Mesenchymal stem cell (in vitro differentiated cells and primary cell): ENCODE measurements at regions not wholly inside any gene's neighbourhood (a gene's known extent, or its start where the extent isn't known, plus 50 kb on each side); places are given as distances from the start of the nearest gene placed in this dataset.

Experiments
- DNase-seq: peaks from one replicate; pipeline ENCODE4 v3.0.0-alpha.2; 2013
- H2AFZ ChIP-seq: one replicate; pipeline ENCODE4 v1.6.1; 2013; ENCODE audit warnings: low read depth, mild to moderate bottlenecking, control low read depth, inconsistent platforms, low read length, moderate library complexity
- H2AK5ac ChIP-seq: 2 replicates; pipeline ENCODE4 v1.6.1; 2013; ENCODE audit warnings: low read length, moderate library complexity, mild to moderate bottlenecking, inconsistent platforms; ENCODE audit not compliant: severe bottlenecking
- H2BK120ac ChIP-seq: one replicate; pipeline ENCODE4 v1.6.1; 2013; ENCODE audit warnings: low read depth, mild to moderate bottlenecking, inconsistent platforms, low read length, moderate library complexity
- H2BK12ac ChIP-seq, 2 experiments: one replicate each; pipeline ENCODE4 v1.6.1; 2013; ENCODE audit warnings: inconsistent platforms in 2 of 2, low read length in 2 of 2, mild to moderate bottlenecking in 2 of 2, moderate library complexity in 2 of 2, control low read depth in 1 of 2
- H2BK15ac ChIP-seq: one replicate; pipeline ENCODE4 v1.6.1; 2013; ENCODE audit warnings: mild to moderate bottlenecking, low read depth, inconsistent platforms; ENCODE audit not compliant: poor library complexity, severe bottlenecking
- H2BK5ac ChIP-seq: 2 replicates; pipeline ENCODE4 v1.6.1; 2013; ENCODE audit warnings: low read depth, mild to moderate bottlenecking, low read length, control low read depth, inconsistent platforms; ENCODE audit not compliant: poor library complexity, severe bottlenecking
- H3K14ac ChIP-seq, 2 experiments: one replicate each; pipeline ENCODE4 v1.6.1; 2013; ENCODE audit warnings: inconsistent platforms in 2 of 2, low read length in 2 of 2, control low read depth in 1 of 2, mild to moderate bottlenecking in 1 of 2, moderate library complexity in 1 of 2
- H3K18ac ChIP-seq, 2 experiments: one replicate each; pipeline ENCODE4 v1.6.1; 2013; ENCODE audit warnings: inconsistent platforms in 2 of 2, low read length in 2 of 2, control low read depth in 1 of 2, low read depth in 1 of 2, mild to moderate bottlenecking in 1 of 2
- H3K23ac ChIP-seq, 2 experiments: one replicate each; pipeline ENCODE4 v1.6.1; 2013; ENCODE audit warnings: inconsistent platforms in 2 of 2, low read length in 2 of 2, mild to moderate bottlenecking in 2 of 2, moderate library complexity in 2 of 2, control low read depth in 1 of 2
- H3K27ac ChIP-seq: 2 replicates; pipeline ENCODE4 v1.5.1; 2013; ENCODE audit warnings: mild to moderate bottlenecking, moderate library complexity, low read length, control low read depth, inconsistent platforms; ENCODE audit not compliant: poor library complexity, severe bottlenecking
- H3K27me3 ChIP-seq, 2 experiments: 2 replicates each; pipeline versions ENCODE4 v1.6.1 to v1.7.0; 2013; ENCODE audit warnings: low read length in 2 of 2, mild to moderate bottlenecking in 2 of 2, moderate library complexity in 2 of 2, control low read depth in 1 of 2, inconsistent platforms in 1 of 2; ENCODE audit not compliant: control insufficient read depth in 1 of 2, insufficient read depth in 1 of 2
- H3K36me3 ChIP-seq, 2 experiments: 2 replicates each; pipeline versions ENCODE4 v1.6.1 to v1.7.0; 2013; ENCODE audit warnings: low read length in 2 of 2, control low read depth in 1 of 2, inconsistent platforms in 1 of 2, low read depth in 1 of 2, mild to moderate bottlenecking in 1 of 2; ENCODE audit not compliant: insufficient read depth in 2 of 2, control insufficient read depth in 1 of 2
- H3K4ac ChIP-seq, 2 experiments: one replicate each; pipeline ENCODE4 v1.6.1; 2013; ENCODE audit warnings: inconsistent platforms in 2 of 2, low read length in 2 of 2, mild to moderate bottlenecking in 2 of 2, moderate library complexity in 2 of 2, control low read depth in 1 of 2, low read depth in 1 of 2
- H3K4me1 ChIP-seq: 2 replicates; pipeline ENCODE4 v1.6.1; 2013; ENCODE audit warnings: low read depth, low read length, control low read depth; ENCODE audit not compliant: control insufficient read depth, insufficient read depth
- H3K4me2 ChIP-seq: 2 replicates; pipeline ENCODE4 v1.6.1; 2013; ENCODE audit warnings: low read length, mild to moderate bottlenecking, inconsistent platforms; ENCODE audit not compliant: poor library complexity, severe bottlenecking
- H3K4me3 ChIP-seq, 2 experiments: 2 replicates each; pipeline versions ENCODE4 v1.5.1 to v1.7.0; 2013; ENCODE audit warnings: low read length in 2 of 2, mild to moderate bottlenecking in 2 of 2, control low read depth in 1 of 2, low read depth in 1 of 2; ENCODE audit not compliant: insufficient read depth in 1 of 2
- H3K79me1 ChIP-seq: replicated peaks from 2 replicates; pipeline ENCODE4 v1.6.1; 2013; ENCODE audit warnings: mild to moderate bottlenecking, control low read depth, low read length, inconsistent platforms; ENCODE audit not compliant: poor library complexity, severe bottlenecking
- H3K9ac ChIP-seq: 2 replicates; pipeline ENCODE4 v1.7.0; 2013; ENCODE audit warnings: mild to moderate bottlenecking, low read length, moderate library complexity
- H3K9me3 ChIP-seq: 2 replicates; pipeline ENCODE4 v1.7.0; 2013; ENCODE audit warnings: mild to moderate bottlenecking, low read length; ENCODE audit not compliant: control insufficient read depth
- H4K8ac ChIP-seq: one replicate; pipeline ENCODE4 v1.6.1; 2013; ENCODE audit warnings: inconsistent platforms, mild to moderate bottlenecking, low read length, moderate library complexity
- H4K91ac ChIP-seq: one replicate; pipeline ENCODE4 v1.6.1; 2013; ENCODE audit warnings: mild to moderate bottlenecking, low read length, inconsistent platforms
- WGBS: methylation state at CpG from one replicate; pipeline ENCODE4 v1.1.7; 2013; ENCODE audit warnings: mixed read lengths; 5-methylcytosine and 5-hydroxymethylcytosine counted together

GRCh38 chr12:33129500-33129899, 232.9 kb upstream of the PKP2 start:
- Histone ChIP-seq H3K4me3 (no peak overlapping the region), H3K27ac (no peak overlapping the region), H2BK5ac (no peak overlapping the region), H2BK15ac (no peak overlapping the region), H3K14ac (no peak overlapping the region), H2BK12ac (no peak overlapping the region), H2AK5ac (no peak overlapping the region), H3K79me1 (no peaks in the 10 kb centered on the region), H3K27me3 (no peaks in the 10 kb centered on the region), H3K23ac (no peak overlapping the region), H3K4ac (no peak overlapping the region), H2AFZ (no peak overlapping the region), H3K36me3 (no peaks in the 10 kb centered on the region), H2BK120ac (no peak overlapping the region), H3K4me1 (no peaks in the 10 kb centered on the region), H4K8ac (no peak overlapping the region), H3K9me3 (no peaks in the 10 kb centered on the region), H3K9ac (no peak overlapping the region), H3K18ac (no peak overlapping the region), H4K91ac (no peak overlapping the region), H3K4me2 (no peak overlapping the region)
- 90% methylated on average over 1 of the region's 1 CpG for WGBS
- no peak for DNase-seq

DNA sequence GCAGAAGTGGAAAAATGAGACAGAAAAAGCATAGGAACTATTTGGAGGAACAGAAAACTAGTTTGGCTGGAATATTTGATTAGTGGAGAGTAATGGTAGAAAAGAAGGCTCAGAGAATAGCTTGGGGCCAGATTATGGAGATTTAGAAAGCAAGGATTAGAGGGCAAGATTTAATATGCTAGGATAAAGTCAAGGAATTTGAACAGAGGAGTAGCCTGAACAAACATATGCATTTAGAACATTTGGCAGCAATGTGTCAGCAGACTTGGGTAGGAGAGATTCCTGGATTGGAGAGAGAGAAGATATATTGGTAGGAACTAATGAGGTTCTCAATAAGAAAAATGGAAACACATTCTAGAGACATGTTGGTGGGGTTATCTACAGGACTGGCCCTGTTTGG, 229.2 kb upstream of the PKP2 start:
- no peak overlapping the region for H4K91ac ChIP-seq
- no peak overlapping the region for H3K9ac ChIP-seq

DNA sequence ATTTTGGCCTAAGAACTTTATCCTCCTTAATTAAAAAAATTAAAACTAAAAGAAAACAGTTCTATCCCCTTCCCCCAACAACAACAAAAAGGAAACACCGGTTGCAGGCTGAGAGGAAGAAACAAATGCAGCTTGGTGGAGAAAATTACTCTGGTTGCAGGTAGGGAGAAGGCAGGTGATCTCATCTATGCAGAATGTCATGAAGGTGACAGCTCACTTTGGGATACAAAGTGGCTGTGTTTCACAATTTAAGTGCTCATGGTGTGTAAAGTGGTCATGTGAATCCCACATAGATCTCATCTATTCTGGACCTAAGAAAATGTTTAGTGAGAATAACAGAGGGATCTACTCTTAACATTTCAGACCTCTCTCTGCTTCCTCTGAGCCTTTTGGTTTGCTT, 219.7 kb upstream of the PKP2 start:
- no peak overlapping the region for H2AFZ ChIP-seq
- 20% methylated on average over 1 of the region's 1 CpG for WGBS
- no peak overlapping the region for H3K4ac ChIP-seq
- no peak overlapping the region for H3K4me2 ChIP-seq
- H3K4me3 ChIP-seq: no peak overlapping the region
- H3K9ac ChIP-seq: no peak overlapping the region
- H4K8ac ChIP-seq: no peak overlapping the region
- no peak overlapping the region for H2BK12ac ChIP-seq
- no peak overlapping the region for H3K18ac ChIP-seq
- no peak for DNase-seq
- H2BK120ac ChIP-seq: no peak overlapping the region
- H3K79me1 ChIP-seq: no peaks in the 10 kb centered on the region
- no peaks in the 10 kb centered on the region for H3K9me3 ChIP-seq
- no peaks in the 10 kb centered on the region for H3K4me1 ChIP-seq
- H3K36me3 ChIP-seq: no peaks in the 10 kb centered on the region
- H3K27ac ChIP-seq: no peak overlapping the region
- no peak overlapping the region for H4K91ac ChIP-seq
- H2BK15ac ChIP-seq: no peak overlapping the region
- H3K23ac ChIP-seq: no peak overlapping the region
- H2BK5ac ChIP-seq: no peak overlapping the region
- no peak overlapping the region for H3K14ac ChIP-seq
- no peaks in the 10 kb centered on the region for H3K27me3 ChIP-seq
- H2AK5ac ChIP-seq: no peak overlapping the region

More for the DNA sequence above, 229.2 kb upstream of the PKP2 start:
- H2AFZ ChIP-seq: no peak overlapping the region
- no peak overlapping the region for H2BK120ac ChIP-seq
- H2BK12ac ChIP-seq: no peak overlapping the region
- no peak overlapping the region for H3K4me2 ChIP-seq
- DNase-seq: no peak
- no peak overlapping the region for H3K27ac ChIP-seq
- H3K23ac ChIP-seq: no peak overlapping the region
- H3K18ac ChIP-seq: no peak overlapping the region
- no peak overlapping the region for H2BK15ac ChIP-seq
- H2BK5ac ChIP-seq: no peak overlapping the region
- H3K79me1 ChIP-seq: no peaks in the 10 kb centered on the region
- H3K4ac ChIP-seq: no peak overlapping the region
- H3K36me3 ChIP-seq: no peaks in the 10 kb centered on the region
- H3K14ac ChIP-seq: no peak overlapping the region
- no peaks in the 10 kb centered on the region for H3K4me1 ChIP-seq
- H4K8ac ChIP-seq: no peak overlapping the region
- H3K4me3 ChIP-seq: no peak overlapping the region
- no peaks in the 10 kb centered on the region for H3K27me3 ChIP-seq
- H2AK5ac ChIP-seq: no peak overlapping the region
- no peaks in the 10 kb centered on the region for H3K9me3 ChIP-seq

- Histone ChIP-seq H2BK120ac (no peak overlapping the region), H3K9me3 (no peaks in the 10 kb centered on the region), H3K4me3 (no peak overlapping the region), H3K27ac (no peak overlapping the region), H3K4me1 (no peaks in the 10 kb centered on the region), H3K36me3 (no peaks in the 10 kb centered on the region), H3K4ac (no peak overlapping the region), H3K9ac (no peak overlapping the region), H3K27me3 (no peaks in the 10 kb centered on the region), H2AK5ac (no peak overlapping the region), H4K91ac (no peak overlapping the region), H4K8ac (no peak overlapping the region), H2BK15ac (no peak overlapping the region), H3K18ac (no peak overlapping the region), H3K23ac (no peak overlapping the region), H3K4me2 (no peak overlapping the region), H2BK12ac (no peak overlapping the region), H3K79me1 (no peaks in the 10 kb centered on the region), H2BK5ac (no peak overlapping the region), H2AFZ (no peak overlapping the region), H3K14ac (no peak overlapping the region)
- no peak for DNase-seq
- 100% methylated on average over 1 of the region's 2 CpGs for WGBS
Observed at GRCh38 chr12:33115716-33116115, 219.1 kb upstream of the PKP2 start.
